Astrocyte (in vitro differentiated cells and primary cell): ENCODE measurements at regions not wholly inside any gene's neighbourhood (a gene's known extent, or its start where the extent isn't known, plus 50 kb on each side); places are given as distances from the start of the nearest gene placed in this dataset.

Experiments used
- CTCF ChIP-seq: IDR thresholded peaks from 2 replicates; pipeline ENCODE4 v1.5.1; 2011; ENCODE audit warnings: low read depth, mild to moderate bottlenecking, inconsistent platforms, low read length, moderate library complexity; ENCODE audit not compliant: insufficient read depth
- EZH2 ChIP-seq: IDR thresholded peaks from 2 replicates; pipeline ENCODE4 v1.6.1; 2012; ENCODE audit warnings: mild to moderate bottlenecking, low read length, inconsistent platforms; ENCODE audit not compliant: insufficient read depth

GRCh38 chr12:46450279-46450748 lies 77.7 kb upstream of the SLC38A2 start:
- TF ChIP-seq CTCF: no peak
- no peak for TF ChIP-seq EZH2
